Epithelial cell of esophagus (primary cell): ENCODE measurements at regions not wholly inside any gene's neighbourhood (a gene's known extent, or its start where the extent isn't known, plus 50 kb on each side); places are given as distances from the start of the nearest gene placed in this dataset.

Source experiments
- DNase-seq: peaks from one replicate; pipeline ENCODE4 v3.0.0; 2010; ENCODE audit warnings: low read depth
- H3K4me3 ChIP-seq: 2 replicates; pipeline ENCODE4 v1.5.1; 2011; ENCODE audit warnings: mild to moderate bottlenecking, low read length, control low read depth
- CTCF ChIP-seq: IDR thresholded peaks from 2 replicates; pipeline ENCODE4 v1.5.1; 2011; ENCODE audit warnings: low read depth, mild to moderate bottlenecking, low read length, control low read depth, inconsistent platforms; ENCODE audit not compliant: insufficient read depth; ENCODE audit errors: missing control alignments

- no peak for DNase-seq
- no peak overlapping the region for H3K4me3 ChIP-seq
- TF ChIP-seq CTCF, result no peak
Observed at GRCh38 chr11:21636561-21636960, 556.3 kb upstream of the ANO5 start.

GRCh38 chr11:21640491-21640890 lies 552.4 kb upstream of the ANO5 start:
- no peak for DNase-seq
- TF ChIP-seq CTCF, result no peak
- H3K4me3 ChIP-seq, result no peak overlapping the region

- DNase-seq, result no peak
- no peak for TF ChIP-seq CTCF
- H3K4me3 ChIP-seq, result no peak overlapping the region
Observed at GRCh38 chr11:21641869-21642268, 551.0 kb upstream of the ANO5 start.

GRCh38 chr11:21646351-21646750 lies 546.5 kb upstream of the ANO5 start:
- no peak overlapping the region for H3K4me3 ChIP-seq
- TF ChIP-seq CTCF, result no peak
- DNase-seq, result no peak

- no peak for TF ChIP-seq CTCF
- no peak overlapping the region for H3K4me3 ChIP-seq
- no peak for DNase-seq
Observed at GRCh38 chr11:21650961-21651360, 541.9 kb upstream of the ANO5 start.

GRCh38 chr11:21653951-21654421 lies 538.9 kb upstream of the ANO5 start:
- no peak for DNase-seq
- no peak overlapping the region for H3K4me3 ChIP-seq
- TF ChIP-seq CTCF, result no peak

- no peak for TF ChIP-seq CTCF
- no peak overlapping the region for H3K4me3 ChIP-seq
- no peak for DNase-seq
Observed at GRCh38 chr11:21656065-21656464, 536.8 kb upstream of the ANO5 start.
